Fibroblast of the aortic adventitia (primary cell): ENCODE measurements at regions not wholly inside any gene's neighbourhood (a gene's known extent, or its start where the extent isn't known, plus 50 kb on each side); places are given as distances from the start of the nearest gene placed in this dataset.

Experiments
- DNase-seq: peaks from one replicate; pipeline ENCODE4 v3.0.0-alpha.2; 2010; ENCODE audit warnings: low read depth
- H3K4me3 ChIP-seq: 2 replicates; pipeline ENCODE4 v1.5.1; 2011; ENCODE audit warnings: low read depth, mild to moderate bottlenecking, control low read depth, low read length, moderate library complexity
- TF ChIP-seq, protein P1 (sequence below): IDR thresholded peaks from 2 replicates; pipeline ENCODE4 v1.5.1; 2011; ENCODE audit warnings: mild to moderate bottlenecking, low read length, control low read depth, inconsistent platforms; ENCODE audit not compliant: insufficient read depth

DNA sequence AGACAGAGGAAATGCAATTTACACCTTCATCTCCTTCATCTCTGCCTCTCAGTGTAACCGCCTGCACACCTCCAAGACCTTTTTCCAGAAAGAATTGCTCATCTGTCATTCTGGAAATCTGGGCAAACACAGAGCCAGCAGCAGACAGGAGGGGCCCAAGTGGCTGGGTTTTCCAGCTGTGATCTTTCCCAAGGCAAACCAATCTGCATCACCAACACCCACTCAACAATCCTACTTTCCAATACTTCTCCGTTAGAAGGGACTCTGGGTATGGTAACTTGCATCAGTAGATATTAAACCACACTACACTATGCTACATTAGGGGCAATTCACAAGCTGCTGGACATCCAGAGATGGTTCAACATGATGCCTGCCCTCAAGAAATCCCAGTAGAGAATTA is 781.8 kb upstream of the AUTS2 start:
- H3K4me3 ChIP-seq: no peak overlapping the region
- TF ChIP-seq, protein P1, sequence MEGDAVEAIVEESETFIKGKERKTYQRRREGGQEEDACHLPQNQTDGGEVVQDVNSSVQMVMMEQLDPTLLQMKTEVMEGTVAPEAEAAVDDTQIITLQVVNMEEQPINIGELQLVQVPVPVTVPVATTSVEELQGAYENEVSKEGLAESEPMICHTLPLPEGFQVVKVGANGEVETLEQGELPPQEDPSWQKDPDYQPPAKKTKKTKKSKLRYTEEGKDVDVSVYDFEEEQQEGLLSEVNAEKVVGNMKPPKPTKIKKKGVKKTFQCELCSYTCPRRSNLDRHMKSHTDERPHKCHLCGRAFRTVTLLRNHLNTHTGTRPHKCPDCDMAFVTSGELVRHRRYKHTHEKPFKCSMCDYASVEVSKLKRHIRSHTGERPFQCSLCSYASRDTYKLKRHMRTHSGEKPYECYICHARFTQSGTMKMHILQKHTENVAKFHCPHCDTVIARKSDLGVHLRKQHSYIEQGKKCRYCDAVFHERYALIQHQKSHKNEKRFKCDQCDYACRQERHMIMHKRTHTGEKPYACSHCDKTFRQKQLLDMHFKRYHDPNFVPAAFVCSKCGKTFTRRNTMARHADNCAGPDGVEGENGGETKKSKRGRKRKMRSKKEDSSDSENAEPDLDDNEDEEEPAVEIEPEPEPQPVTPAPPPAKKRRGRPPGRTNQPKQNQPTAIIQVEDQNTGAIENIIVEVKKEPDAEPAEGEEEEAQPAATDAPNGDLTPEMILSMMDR: no peak
- no peak for DNase-seq

DNA sequence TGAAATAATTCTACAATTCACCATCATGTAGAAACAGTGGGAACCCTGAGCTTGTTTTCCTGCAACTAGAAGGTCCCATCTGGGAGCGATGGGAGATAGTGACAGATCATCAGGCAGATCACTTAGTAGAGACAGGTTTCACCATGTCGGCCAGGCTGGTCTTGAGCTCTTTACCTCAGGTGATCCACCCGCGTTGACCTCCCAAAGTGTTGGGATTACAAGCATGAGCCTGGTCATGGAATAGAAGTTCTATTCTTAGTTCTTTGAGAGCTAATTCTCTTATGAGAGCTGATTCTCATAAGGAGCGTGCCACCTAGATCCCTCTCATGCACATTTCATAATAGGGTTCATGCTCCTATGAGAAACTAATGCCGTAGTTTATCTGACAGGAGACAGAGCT is 778.0 kb upstream of the AUTS2 start:
- H3K4me3 ChIP-seq: no peak overlapping the region
- TF ChIP-seq, protein P1: no peak
- no peak for DNase-seq

DNA sequence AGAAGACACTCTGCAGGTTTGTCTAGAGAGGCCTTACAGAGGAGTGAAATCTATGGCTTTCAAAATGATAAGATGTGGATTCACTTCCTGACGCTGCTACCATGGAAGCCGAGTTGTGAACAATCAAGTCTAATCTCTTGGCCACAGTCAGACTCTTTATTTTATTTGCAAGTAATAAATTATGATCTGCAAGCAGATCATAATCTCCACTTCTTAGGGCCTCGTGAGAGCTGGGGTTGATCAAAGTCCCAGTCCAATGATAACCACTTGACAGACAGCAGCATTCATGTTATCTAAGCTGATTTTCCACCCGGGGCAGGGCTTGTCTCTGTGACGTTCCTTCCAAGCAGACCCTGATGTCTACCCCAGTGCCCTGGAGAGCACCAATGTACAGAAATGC is 776.4 kb upstream of the AUTS2 start:
- H3K4me3 ChIP-seq: no peak overlapping the region
- TF ChIP-seq, protein P1: no peak
- no peak for DNase-seq

- no peak for DNase-seq
- H3K4me3 ChIP-seq: no peak overlapping the region
- TF ChIP-seq, protein P1: no peak
These were observed 774.1 kb upstream of the AUTS2 start for GRCh38 chr7:68823996-68824780.

DNA sequence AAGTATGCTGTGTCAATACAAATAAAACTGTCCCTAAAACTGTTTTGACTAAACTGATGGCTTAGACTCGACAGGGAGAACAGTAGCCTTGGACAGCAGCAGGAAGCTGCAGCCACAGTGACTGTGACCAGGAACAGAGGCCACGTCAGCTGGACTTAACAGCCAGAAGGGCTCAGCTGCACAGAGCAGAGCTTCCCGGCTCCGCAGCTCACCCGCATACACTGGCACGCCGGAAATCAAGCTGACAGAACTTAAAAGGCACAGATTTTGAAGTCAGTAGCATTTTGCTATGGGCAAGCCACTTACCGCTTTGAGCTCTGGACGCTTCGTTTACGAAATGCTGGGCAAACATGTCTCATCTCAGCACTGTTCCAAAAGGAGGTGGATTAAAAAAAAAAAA is 769.7 kb upstream of the AUTS2 start:
- TF ChIP-seq, protein P1: no peak
- H3K4me3 ChIP-seq: no peak overlapping the region
- no peak for DNase-seq

- peak; percentile 57 for DNase-seq
- TF ChIP-seq, protein P1: no peak
- H3K4me3 ChIP-seq: no peak overlapping the region
These were observed 764.9 kb upstream of the AUTS2 start for GRCh38 chr7:68833422-68833821.

DNA sequence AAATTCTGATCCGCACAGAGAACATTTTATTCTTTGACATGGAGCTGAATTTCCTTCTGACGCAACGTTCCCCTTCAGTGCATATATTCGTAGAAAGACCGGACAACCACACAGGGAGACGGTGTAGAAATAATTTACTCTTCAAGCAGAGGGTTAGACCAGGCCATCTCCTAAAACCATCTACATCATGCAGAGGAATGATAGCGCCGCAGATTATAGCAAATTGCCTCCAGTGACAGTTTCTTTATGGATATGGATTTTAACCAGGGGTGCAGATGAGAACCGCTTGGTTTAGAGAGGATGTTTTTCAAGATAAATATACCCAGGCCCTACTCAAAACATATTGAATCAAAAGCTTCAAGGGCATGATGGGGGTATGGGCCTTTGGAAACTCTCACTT is 759.3 kb upstream of the AUTS2 start:
- H3K4me3 ChIP-seq: no peak overlapping the region
- TF ChIP-seq, protein P1: no peak

More for the DNA sequence above, 759.3 kb upstream of the AUTS2 start:
- DNase-seq: no peak
